ENCODE measurements at regions not wholly inside any gene's neighbourhood (a gene's known extent, or its start where the extent isn't known, plus 50 kb on each side); places are given as distances from the start of the nearest gene placed in this dataset.

GRCh38 chr22:17285656-17286055 is 66.4 kb upstream of the ADA2 start:
- Histone ChIP-seq H2BK12ac (ENCODE audit: insufficient read length, low read depth, low read length) (no peak overlapping the region), H3K14ac (ENCODE audit: insufficient read depth, low read length) (no peak overlapping the region), H4K5ac (ENCODE audit: insufficient read length, low read depth, low read length) (no peak overlapping the region), H3K79me1 (ENCODE audit: insufficient read depth, low read depth, low read length, poor library complexity, severe bottlenecking) (no peaks in the 10 kb centered on the region), H4K8ac (replicated peaks; ENCODE audit: insufficient read length, low read depth, low read length) (no peak overlapping the region), H3K23me2 (ENCODE audit: insufficient read length, low read depth, low read length, poor library complexity, severe bottlenecking) (no peaks in the 10 kb centered on the region), H3T11ph (ENCODE audit: low read length) (no peak overlapping the region), H3K23ac (ENCODE audit: insufficient read length, low read depth, low read length) (no peak overlapping the region), H3K27ac (ENCODE audit: insufficient read length, low read depth, low read length) (no peak overlapping the region), H2AFZ (ENCODE audit: low read length) (no peak overlapping the region), H3K4me2 (ENCODE audit: insufficient read depth, insufficient read length, low read length) (no peak overlapping the region), H2BK20ac (ENCODE audit: low read depth, low read length, poor library complexity, severe bottlenecking) (no peak overlapping the region), H4K20me1 (ENCODE audit: control insufficient read depth, insufficient read depth, insufficient read length) (no peaks in the 10 kb centered on the region), H2BK15ac (ENCODE audit: low read depth, low read length) (no peak overlapping the region), H3K4ac (ENCODE audit: low read depth, low read length) (no peak overlapping the region), H2AK5ac (ENCODE audit: insufficient read length, low read length) (no peak overlapping the region), H3K4me1 (ENCODE audit: insufficient read depth, low read length) (no peaks in the 10 kb centered on the region; the same call in 1 of the 2 replicates), H3K18ac (ENCODE audit: insufficient read length, low read depth, low read length) (no peak overlapping the region), H3K27me3 (ENCODE audit: insufficient read depth, low read length) (no peaks in the 10 kb centered on the region; the same call in 1 of the 2 replicates), H3K79me2 (ENCODE audit: insufficient read depth, low read length) (0 out of 2 replicates have a peak, but pooled peaks cover 2% of the 10 kb centered on the region), H2BK5ac (ENCODE audit: insufficient read length, low read length) (no peak overlapping the region), H4K91ac (ENCODE audit: insufficient read length, low read depth, low read length) (no peak overlapping the region), H2BK120ac (ENCODE audit: low read depth, low read length, poor library complexity, severe bottlenecking) (no peak overlapping the region), H3K9ac (ENCODE audit: extremely low read depth, insufficient read length, low read length) (no peak overlapping the region), H3K9me3 (ENCODE audit: control insufficient read depth, low read depth, low read length) (no peaks in the 10 kb centered on the region), H3K56ac (ENCODE audit: insufficient read length, low read depth, low read length) (no peak overlapping the region)
- no peak for TF ChIP-seq CTCF (conservative IDR thresholded peaks at IDR 0.05)
- WGBS (ENCODE audit: extremely low coverage, insufficient read length, low lambda C conversion rate) = no CpG with 5 or more reads among the region's 3 CpGs
- Mint-ChIP-seq H3K36me3 (ENCODE audit: insufficient read depth in 1 of 3, low read depth in 3 of 3) (no peaks in the 10 kb centered on the region), H3K27me3 (ENCODE audit: low read depth) (peaks cover 2% of the 10 kb centered on the region; the same call in 1 of the 2 replicates), H3K4me1 (peaks cover 10 to 27% of the 10 kb centered on the region in 2 experiments), H3K4me3 (no peak overlapping the region), H3K27ac (no peak overlapping the region), H3K9me3 (no peaks in the 10 kb centered on the region)
- DNase-seq = no peak
